ENCODE measurements at regions not wholly inside any gene's neighbourhood (a gene's known extent, or its start where the extent isn't known, plus 50 kb on each side); places are given as distances from the start of the nearest gene placed in this dataset.
"Not testable (repeated sequence)": the region's sequence is repeated elsewhere in the genome, so short reads cannot be mapped to it uniquely, and the experiment has no call there.

DNA sequence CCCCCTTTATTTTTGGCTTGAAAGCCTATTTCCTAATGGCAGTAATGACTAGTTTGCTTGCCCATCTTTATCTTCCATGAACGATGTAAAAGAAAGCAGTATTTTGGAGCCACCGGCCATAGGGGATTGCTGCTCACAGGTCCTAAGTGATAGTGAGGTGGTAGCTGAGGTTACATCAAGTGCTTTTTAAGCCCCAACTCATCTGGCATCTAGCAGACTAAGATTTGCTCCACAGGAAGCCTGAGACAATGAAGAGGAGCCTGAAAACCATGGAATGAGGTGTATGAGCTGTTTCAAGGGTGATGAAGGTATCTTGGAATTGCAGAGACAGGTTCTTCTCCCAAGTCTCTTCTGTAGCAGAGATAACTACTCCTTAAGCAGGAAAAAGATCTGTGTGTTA lies 496.3 kb downstream of the XPNPEP1 start:
- no peak for DNase-seq (ENCODE audit: low read depth in 3 of 3, low spot score in 2 of 3)

- no peak for DNase-seq (ENCODE audit: low read depth in 3 of 3, low spot score in 2 of 3)
Measured at GRCh38 chr10:109418795-109419194, 504.5 kb downstream of the XPNPEP1 start.

DNA sequence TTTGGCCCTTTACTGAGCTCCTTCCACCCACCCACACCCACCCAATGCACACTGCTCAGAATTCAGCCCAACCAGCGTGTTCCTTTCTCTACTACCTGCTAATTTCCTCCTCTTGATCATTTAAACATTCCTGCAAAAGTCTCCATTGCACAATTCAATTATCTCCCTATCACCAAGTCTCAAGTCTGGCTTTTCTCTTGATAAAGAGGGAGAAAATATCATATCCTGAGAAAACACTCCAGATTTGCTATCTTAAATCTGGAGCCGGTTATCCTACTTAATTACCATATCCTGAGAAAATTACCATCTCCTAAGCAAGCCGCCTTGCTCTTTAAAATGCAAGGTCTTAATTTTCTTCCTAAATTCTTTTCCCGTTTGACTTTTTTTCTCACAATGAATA lies 505.5 kb downstream of the XPNPEP1 start:
- DNase-seq (ENCODE audit: low read depth in 3 of 3, low spot score in 2 of 3) = no peak

DNA sequence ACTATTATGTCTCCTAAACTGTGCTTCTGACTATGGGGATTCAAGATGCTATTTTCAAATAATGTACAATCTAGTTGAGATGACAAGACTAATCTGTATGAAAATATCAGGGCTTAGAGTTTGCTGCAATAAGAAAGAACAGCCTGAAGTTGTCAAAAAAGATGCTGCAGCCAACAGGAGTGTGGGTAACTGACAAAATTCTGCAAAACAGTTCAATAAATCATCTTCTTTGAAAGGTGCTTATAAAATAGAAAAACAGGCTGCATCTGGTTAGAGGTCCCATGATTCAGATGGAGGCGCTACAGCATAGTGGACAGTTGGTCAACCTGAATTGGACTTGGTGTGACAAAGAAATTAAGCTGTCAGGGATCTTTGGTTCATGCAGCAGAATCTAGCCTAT lies 511.0 kb downstream of the XPNPEP1 start:
- peak in 2 of 3 donors; percentile 5 to 9 for DNase-seq (ENCODE audit: low read depth in 3 of 3, low spot score in 2 of 3)

- DNase-seq (ENCODE audit: low read depth in 3 of 3, low spot score in 2 of 3) = peak in 2 of 3 donors; percentile 26 to 27
Measured at GRCh38 chr10:109411917-109412316, 511.4 kb downstream of the XPNPEP1 start.

DNA sequence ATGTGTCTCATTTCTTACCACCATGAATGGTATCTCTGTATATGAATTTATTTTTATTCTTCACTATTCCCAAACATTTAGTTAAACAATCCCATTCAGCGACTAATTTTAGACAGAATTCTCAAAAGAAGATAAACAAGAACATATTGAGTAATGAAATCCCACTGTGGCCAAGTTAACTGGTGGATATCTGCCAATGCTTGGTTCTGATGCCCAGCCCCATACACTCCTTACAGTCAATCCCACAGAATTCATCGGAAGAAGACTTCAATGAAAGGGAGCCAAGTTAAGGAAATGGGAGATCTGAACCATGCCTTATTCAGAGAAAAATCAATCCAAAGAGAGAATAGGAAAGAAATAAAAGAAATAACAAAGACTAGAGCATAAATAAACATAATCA lies 518.0 kb downstream of the XPNPEP1 start:
- no peak for DNase-seq (ENCODE audit: low read depth in 3 of 3, low spot score in 2 of 3)

GRCh38 chr10:109403551-109403950 lies 519.8 kb downstream of the XPNPEP1 start:
- no peak for DNase-seq (ENCODE audit: low read depth in 3 of 3, low spot score in 2 of 3)

DNA sequence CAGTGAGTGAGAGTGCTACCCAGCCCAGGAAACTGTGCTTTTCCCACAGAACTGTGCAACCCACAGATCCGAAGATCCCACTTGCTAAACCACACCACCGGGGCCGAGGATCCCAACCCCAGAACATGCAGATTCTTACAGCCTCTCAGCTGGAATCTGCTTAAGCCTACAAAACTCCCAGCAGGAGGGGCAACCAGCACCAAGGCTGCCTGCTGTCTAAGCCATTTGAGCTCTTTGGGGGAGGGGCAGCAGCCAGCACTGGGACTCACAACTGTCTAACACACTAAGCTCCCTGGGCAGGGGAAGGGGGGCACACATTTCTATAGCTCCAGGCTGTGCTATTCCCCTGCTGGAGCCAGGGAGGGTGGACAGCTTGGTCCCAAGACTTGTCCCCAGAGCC lies 529.9 kb downstream of the XPNPEP1 start:
- no peak for DNase-seq (ENCODE audit: low read depth in 3 of 3, low spot score in 2 of 3)

GRCh38 chr10:109386921-109387320 lies 536.4 kb downstream of the XPNPEP1 start:
- DNase-seq (ENCODE audit: low read depth in 3 of 3, low spot score in 2 of 3) = no peak

- DNase-seq (ENCODE audit: low read depth in 3 of 3, low spot score in 2 of 3) = no peak
Measured at GRCh38 chr10:109386101-109386500, 537.2 kb downstream of the XPNPEP1 start.

- DNase-seq (ENCODE audit: low read depth in 3 of 3, low spot score in 2 of 3) = no peak
Measured at GRCh38 chr10:109379186-109379585, 544.1 kb downstream of the XPNPEP1 start.

GRCh38 chr10:109374215-109374614 lies 549.1 kb downstream of the XPNPEP1 start:
- DNase-seq (ENCODE audit: low read depth in 3 of 3, low spot score in 2 of 3) = no peak

- no peak for DNase-seq (ENCODE audit: low read depth in 3 of 3, low spot score in 2 of 3)
Measured at GRCh38 chr10:109359316-109359715, 564.0 kb downstream of the XPNPEP1 start.

- DNase-seq (ENCODE audit: low read depth in 3 of 3, low spot score in 2 of 3) = no peak
Measured at GRCh38 chr10:109358325-109358724, 565.0 kb downstream of the XPNPEP1 start.

- no peak for DNase-seq (ENCODE audit: low read depth in 3 of 3, low spot score in 2 of 3)
Measured at GRCh38 chr10:109348324-109348723, 575.0 kb downstream of the XPNPEP1 start.

DNA sequence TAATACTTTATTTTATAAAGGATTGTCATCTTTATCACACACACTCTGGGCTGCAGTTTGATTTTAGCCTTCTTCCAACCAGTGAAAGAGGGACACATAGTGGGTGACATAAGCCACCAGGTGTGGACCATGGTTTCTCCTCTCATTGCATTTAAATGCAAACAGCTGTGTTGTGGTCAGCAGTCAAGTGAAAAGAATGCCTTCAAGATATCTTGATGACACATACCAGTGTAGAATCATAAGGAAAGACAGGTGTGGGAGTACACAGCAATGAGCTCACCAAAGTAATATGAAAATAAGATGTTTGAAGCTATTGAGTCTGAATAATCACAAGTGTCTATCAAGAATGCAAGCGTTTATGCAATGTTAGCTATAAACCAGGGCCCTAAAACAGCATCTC lies 580.0 kb downstream of the XPNPEP1 start:
- DNase-seq (ENCODE audit: low read depth in 3 of 3, low spot score in 2 of 3) = no peak

- no peak for DNase-seq (ENCODE audit: low read depth in 3 of 3, low spot score in 2 of 3)
Measured at GRCh38 chr10:109341986-109342385, 581.3 kb downstream of the XPNPEP1 start.

DNA sequence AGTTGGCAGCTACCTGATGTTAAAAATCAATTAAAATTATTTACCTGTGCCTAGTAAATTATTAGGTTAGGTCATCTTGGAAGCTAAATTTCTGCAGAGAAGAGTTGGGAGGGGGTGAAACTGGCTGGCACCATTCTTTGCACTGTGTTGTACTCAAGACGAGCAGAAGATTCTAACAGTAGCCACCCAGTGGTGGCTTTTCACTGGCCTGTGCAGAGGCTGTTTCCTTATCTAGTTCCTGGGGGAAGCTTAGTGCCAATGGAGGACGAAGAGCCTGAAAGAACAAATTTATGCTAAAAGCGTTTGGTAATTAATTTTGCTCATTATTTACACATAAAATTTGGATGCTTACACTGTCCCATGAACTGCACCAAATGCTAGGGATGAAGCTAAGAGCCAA lies 595.3 kb downstream of the XPNPEP1 start:
- DNase-seq (ENCODE audit: low read depth in 3 of 3, low spot score in 2 of 3) = no peak

DNA sequence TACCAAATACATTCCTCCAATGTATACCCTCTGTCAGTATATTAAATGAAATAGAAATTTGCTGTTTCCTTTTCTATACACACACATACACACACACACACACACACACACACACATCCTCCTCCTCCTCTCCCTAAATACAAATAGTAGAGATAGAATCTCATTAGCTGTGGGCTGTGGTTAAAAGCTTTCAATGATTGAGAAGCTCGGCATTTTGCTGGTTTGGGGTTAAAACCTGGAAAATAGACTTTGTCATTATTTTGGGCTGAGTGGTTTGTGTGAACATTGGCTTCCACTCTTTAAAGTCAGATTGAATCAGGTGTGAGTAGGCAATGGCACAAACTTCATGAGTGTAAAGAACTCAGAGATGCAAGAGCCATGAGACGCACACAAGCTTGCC lies 596.0 kb downstream of the XPNPEP1 start:
- no peak for DNase-seq (ENCODE audit: low read depth in 3 of 3, low spot score in 2 of 3)

DNA sequence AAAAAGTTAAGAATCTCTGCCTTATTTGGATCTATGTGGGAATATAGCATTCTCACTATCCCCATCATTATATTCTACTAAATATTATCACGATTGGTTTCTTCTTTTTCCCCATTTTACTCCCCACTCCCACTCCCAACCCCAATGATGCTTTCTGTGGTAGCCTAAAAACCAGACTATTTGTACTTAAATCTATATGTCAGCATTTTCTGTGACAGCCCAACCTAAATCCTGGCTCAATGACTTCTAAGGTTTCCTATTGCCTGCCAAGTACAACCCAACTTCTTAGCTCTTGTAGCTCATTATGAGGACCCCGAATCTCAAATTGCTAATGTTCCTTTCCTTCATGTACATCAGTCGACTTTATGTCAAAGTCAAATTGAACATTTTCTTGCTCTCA lies 598.6 kb downstream of the XPNPEP1 start:
- no peak for DNase-seq (ENCODE audit: low read depth in 3 of 3, low spot score in 2 of 3)

DNA sequence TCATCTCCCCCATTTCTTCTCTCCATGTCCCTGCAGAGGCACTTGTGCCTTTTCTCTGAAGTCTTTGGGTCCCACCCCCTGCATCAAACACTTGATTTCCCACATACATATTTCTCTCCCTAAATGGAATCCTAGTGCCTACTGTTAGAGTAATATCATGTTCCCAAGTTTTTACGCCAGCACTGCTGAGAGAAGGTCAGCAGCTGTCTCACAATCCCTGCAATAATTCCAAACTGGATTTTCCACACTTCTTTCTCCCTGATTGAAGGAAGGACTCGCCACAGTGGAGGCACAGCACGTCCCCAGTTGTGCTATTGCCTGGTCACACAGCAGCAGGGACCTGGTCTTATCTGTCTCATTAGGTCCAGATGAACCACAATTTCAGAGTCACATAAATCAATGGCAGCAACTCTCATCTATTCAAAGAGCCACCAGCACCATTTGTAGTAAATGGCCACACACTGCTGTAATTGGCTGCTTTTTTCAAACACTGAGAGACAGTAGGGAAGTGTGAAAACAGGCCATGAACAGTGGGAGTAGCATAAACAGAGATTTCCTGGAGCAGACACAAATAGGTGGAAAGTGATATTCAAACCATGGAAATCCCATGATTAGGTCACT lies 605.5 kb downstream of the XPNPEP1 start:
- DNase-seq (ENCODE audit: low read depth in 3 of 3, low spot score in 2 of 3) = no peak

GRCh38 chr10:109314016-109314415 lies 609.3 kb downstream of the XPNPEP1 start:
- DNase-seq (ENCODE audit: low read depth in 3 of 3, low spot score in 2 of 3) = not testable (repeated sequence)

- DNase-seq (ENCODE audit: low read depth in 3 of 3, low spot score in 2 of 3) = not testable (repeated sequence)
Measured at GRCh38 chr10:109312555-109312954, 610.8 kb downstream of the XPNPEP1 start.

All from right renal cortex interstitium (tissue), 3 donors.